ENCODE measurements at regions not wholly inside any gene's neighbourhood (a gene's known extent, or its start where the extent isn't known, plus 50 kb on each side); places are given as distances from the start of the nearest gene placed in this dataset.
"Not testable (repeated sequence)": the region's sequence is repeated elsewhere in the genome, so short reads cannot be mapped to it uniquely, and the experiment has no call there.

DNA sequence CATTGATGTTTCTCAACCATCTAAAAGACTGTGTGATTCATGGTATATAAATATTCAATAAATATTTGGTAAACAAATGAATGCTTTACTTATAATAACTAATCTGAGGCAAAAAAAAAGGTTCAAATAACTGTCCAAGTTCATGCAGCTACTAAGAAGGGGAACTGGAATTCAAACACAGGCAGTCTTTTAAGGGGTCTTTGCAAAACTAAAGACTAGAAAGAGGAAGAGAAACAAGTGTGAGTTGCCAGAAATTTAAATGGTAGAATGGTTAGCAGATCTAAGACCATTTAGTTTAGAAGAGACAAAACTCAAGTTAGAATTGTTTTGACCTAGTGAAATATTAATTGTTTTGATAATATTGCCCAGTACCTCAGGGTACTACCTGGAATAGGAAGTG, 642.0 kb upstream of the LRRN3 start:
- no peaks in the 10 kb centered on the region for H3K4me1 ChIP-seq (ENCODE audit: insufficient read depth, low read length)
- H2AFZ ChIP-seq (ENCODE audit: low read length): no peak overlapping the region
- no peaks in the 10 kb centered on the region for H3K36me3 ChIP-seq (ENCODE audit: insufficient read depth, low read length)
- H3K27me3 ChIP-seq (ENCODE audit: insufficient read depth, low read length): no peaks in the 10 kb centered on the region
- no peak overlapping the region for H3K4me3 ChIP-seq (ENCODE audit: insufficient read depth, low read length)
- DNase-seq (ENCODE audit: insufficient read length, low spot score, missing footprints): no peak
- no peaks in the 10 kb centered on the region for H3K79me2 ChIP-seq (ENCODE audit: insufficient read depth, low read length)
- H4K20me1 ChIP-seq (ENCODE audit: insufficient read depth, low read length): no peaks in the 10 kb centered on the region
- no peak overlapping the region for H3K27ac ChIP-seq (ENCODE audit: low read depth, low read length)
- no peaks in the 10 kb centered on the region for H3K9me3 ChIP-seq (ENCODE audit: low read depth, low read length)
- H3K4me2 ChIP-seq (ENCODE audit: insufficient read depth, low read length): no peak overlapping the region
- TF ChIP-seq, protein P1, sequence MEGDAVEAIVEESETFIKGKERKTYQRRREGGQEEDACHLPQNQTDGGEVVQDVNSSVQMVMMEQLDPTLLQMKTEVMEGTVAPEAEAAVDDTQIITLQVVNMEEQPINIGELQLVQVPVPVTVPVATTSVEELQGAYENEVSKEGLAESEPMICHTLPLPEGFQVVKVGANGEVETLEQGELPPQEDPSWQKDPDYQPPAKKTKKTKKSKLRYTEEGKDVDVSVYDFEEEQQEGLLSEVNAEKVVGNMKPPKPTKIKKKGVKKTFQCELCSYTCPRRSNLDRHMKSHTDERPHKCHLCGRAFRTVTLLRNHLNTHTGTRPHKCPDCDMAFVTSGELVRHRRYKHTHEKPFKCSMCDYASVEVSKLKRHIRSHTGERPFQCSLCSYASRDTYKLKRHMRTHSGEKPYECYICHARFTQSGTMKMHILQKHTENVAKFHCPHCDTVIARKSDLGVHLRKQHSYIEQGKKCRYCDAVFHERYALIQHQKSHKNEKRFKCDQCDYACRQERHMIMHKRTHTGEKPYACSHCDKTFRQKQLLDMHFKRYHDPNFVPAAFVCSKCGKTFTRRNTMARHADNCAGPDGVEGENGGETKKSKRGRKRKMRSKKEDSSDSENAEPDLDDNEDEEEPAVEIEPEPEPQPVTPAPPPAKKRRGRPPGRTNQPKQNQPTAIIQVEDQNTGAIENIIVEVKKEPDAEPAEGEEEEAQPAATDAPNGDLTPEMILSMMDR (IDR thresholded peaks at IDR 0.05; ENCODE audit: extremely low read depth, low read depth, low read length): no peak

DNA sequence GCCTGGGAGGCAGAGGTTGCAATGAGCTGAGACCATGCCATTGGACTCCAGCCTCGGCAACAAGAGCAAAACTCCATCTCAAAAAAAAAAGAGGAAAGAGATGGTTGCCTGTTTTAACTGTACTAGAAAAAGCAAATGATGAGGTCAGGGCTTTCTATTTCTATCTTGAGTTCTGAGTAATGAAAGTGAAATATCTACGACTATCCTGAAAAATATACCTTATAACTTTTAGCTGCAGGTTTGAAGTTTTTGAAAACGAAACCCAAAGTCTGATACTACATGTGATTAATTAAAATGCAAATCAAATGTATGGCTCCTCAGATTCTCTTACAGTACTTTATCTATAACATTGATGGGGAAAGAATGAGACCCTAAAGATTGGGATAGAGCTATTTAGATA, 636.2 kb upstream of the LRRN3 start:
- Histone ChIP-seq H3K4me3 (ENCODE audit: insufficient read depth, low read length) (no peak overlapping the region), H3K27me3 (ENCODE audit: insufficient read depth, low read length) (no peaks in the 10 kb centered on the region)

DNA sequence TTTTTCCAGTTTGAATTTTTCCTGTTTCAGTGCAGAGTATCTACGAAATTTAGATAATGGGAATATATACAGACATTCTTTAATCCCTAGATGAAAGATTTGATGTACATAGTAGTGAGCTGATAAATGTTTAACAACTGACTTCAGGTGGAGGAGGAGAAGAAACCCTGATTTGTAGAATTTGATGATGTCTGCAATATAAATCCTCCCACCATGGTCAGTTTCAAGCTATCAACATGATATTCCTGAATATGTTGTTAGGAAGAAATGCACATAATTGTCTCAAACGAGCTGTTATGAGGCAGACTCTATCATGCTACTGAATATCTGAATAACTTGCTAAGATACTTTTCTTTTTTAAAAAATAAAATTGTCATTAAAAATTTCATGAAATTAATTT, 629.3 kb upstream of the LRRN3 start:
- no peak overlapping the region for H3K4me3 ChIP-seq (ENCODE audit: insufficient read depth, low read length)
- no peaks in the 10 kb centered on the region for H3K36me3 ChIP-seq (ENCODE audit: insufficient read depth, low read length)
- no peak overlapping the region for H3K27ac ChIP-seq (ENCODE audit: low read depth, low read length)
- no peak overlapping the region for H3K4me2 ChIP-seq (ENCODE audit: insufficient read depth, low read length)
- H3K4me1 ChIP-seq (ENCODE audit: insufficient read depth, low read length): no peaks in the 10 kb centered on the region
- H3K9me3 ChIP-seq (ENCODE audit: low read depth, low read length): no peaks in the 10 kb centered on the region
- TF ChIP-seq, protein P1 (IDR thresholded peaks at IDR 0.05; ENCODE audit: extremely low read depth, low read depth, low read length): no peak
- H4K20me1 ChIP-seq (ENCODE audit: insufficient read depth, low read length): no peaks in the 10 kb centered on the region
- H2AFZ ChIP-seq (ENCODE audit: low read length): no peak overlapping the region
- H3K79me2 ChIP-seq (ENCODE audit: insufficient read depth, low read length): no peaks in the 10 kb centered on the region
- no peak for DNase-seq (ENCODE audit: insufficient read length, low spot score, missing footprints)
- H3K27me3 ChIP-seq (ENCODE audit: insufficient read depth, low read length): no peaks in the 10 kb centered on the region

More for the DNA sequence above, 636.2 kb upstream of the LRRN3 start:
- Histone ChIP-seq H4K20me1 (ENCODE audit: insufficient read depth, low read length) (no peaks in the 10 kb centered on the region), H3K9me3 (ENCODE audit: low read depth, low read length) (no peaks in the 10 kb centered on the region), H3K4me1 (ENCODE audit: insufficient read depth, low read length) (no peaks in the 10 kb centered on the region), H3K27ac (ENCODE audit: low read depth, low read length) (no peak overlapping the region), H3K4me2 (ENCODE audit: insufficient read depth, low read length) (no peak overlapping the region), H2AFZ (ENCODE audit: low read length) (no peak overlapping the region), H3K79me2 (ENCODE audit: insufficient read depth, low read length) (no peaks in the 10 kb centered on the region), H3K36me3 (ENCODE audit: insufficient read depth, low read length) (no peaks in the 10 kb centered on the region)
- no peak for DNase-seq (ENCODE audit: insufficient read length, low spot score, missing footprints)
- TF ChIP-seq, protein P1 (IDR thresholded peaks at IDR 0.05; ENCODE audit: extremely low read depth, low read depth, low read length): no peak

DNA sequence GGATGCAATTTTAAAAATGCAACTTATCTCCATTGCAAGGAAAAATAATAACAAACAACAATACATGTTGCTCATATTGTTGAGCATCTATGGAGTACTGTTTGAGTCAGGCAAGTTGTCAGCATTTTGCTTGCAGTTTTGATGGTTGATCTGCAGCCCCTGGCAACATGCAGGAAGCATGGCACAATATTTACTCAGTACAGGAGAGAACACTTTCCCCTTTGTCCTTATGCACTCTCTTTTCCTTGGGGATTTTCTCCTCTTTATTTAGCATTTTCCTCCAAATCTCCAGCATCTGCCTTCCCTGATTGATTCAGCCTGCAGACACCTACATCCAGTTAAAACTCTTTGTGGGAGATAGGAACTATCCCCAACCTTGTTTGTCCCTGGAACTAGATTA, 620.5 kb upstream of the LRRN3 start:
- Histone ChIP-seq H4K20me1 (ENCODE audit: insufficient read depth, low read length) (no peaks in the 10 kb centered on the region), H3K9me3 (ENCODE audit: low read depth, low read length) (no peaks in the 10 kb centered on the region), H3K36me3 (ENCODE audit: insufficient read depth, low read length) (no peaks in the 10 kb centered on the region), H3K27me3 (ENCODE audit: insufficient read depth, low read length) (no peaks in the 10 kb centered on the region), H2AFZ (ENCODE audit: low read length) (no peak overlapping the region), H3K79me2 (ENCODE audit: insufficient read depth, low read length) (no peaks in the 10 kb centered on the region), H3K4me1 (ENCODE audit: insufficient read depth, low read length) (no peaks in the 10 kb centered on the region), H3K4me3 (ENCODE audit: insufficient read depth, low read length) (no peak overlapping the region), H3K4me2 (ENCODE audit: insufficient read depth, low read length) (no peak overlapping the region), H3K27ac (ENCODE audit: low read depth, low read length) (no peak overlapping the region)
- DNase-seq (ENCODE audit: insufficient read length, low spot score, missing footprints): no peak
- TF ChIP-seq, protein P1 (IDR thresholded peaks at IDR 0.05; ENCODE audit: extremely low read depth, low read depth, low read length): no peak

DNA sequence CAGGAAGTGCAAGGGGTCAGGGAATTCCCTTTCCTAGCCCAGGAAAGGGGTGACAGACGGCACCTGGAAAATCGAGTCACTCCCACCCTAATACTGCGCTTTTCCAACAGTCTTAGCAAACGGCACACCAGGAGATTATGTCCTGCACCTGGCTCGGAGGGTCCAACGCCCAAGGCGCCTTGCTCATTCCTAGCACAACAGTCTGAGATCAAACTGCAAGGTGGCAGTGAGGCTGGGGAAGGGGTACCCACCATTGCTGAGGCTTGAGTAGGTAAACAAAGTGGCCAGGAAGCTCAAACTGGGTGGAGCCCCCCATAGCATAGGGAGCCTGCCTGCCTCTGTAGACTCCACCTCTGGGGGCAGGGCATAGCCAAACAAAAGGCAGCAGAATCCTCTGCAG, 618.5 kb upstream of the LRRN3 start:
- not testable (repeated sequence) for H3K36me3 ChIP-seq (ENCODE audit: insufficient read depth, low read length); H3K79me2 ChIP-seq (ENCODE audit: insufficient read depth, low read length); H3K27ac ChIP-seq (ENCODE audit: low read depth, low read length); H4K20me1 ChIP-seq (ENCODE audit: insufficient read depth, low read length); DNase-seq (ENCODE audit: insufficient read length, low spot score, missing footprints); H3K4me2 ChIP-seq (ENCODE audit: insufficient read depth, low read length); H2AFZ ChIP-seq (ENCODE audit: low read length); H3K4me3 ChIP-seq (ENCODE audit: insufficient read depth, low read length); H3K9me3 ChIP-seq (ENCODE audit: low read depth, low read length); H3K27me3 ChIP-seq (ENCODE audit: insufficient read depth, low read length); H3K4me1 ChIP-seq (ENCODE audit: insufficient read depth, low read length)
